Calu3 (cell line): ENCODE measurements at regions not wholly inside any gene's neighbourhood (a gene's known extent, or its start where the extent isn't known, plus 50 kb on each side); places are given as distances from the start of the nearest gene placed in this dataset.

ENCODE experiments used
- BruUV-seq: library from RNA; stranded (reverse); fragments of 400-500 nt; replicated peaks from 2 replicates; lab custom pipeline; 2021; lab: Mats Ljungman, UMichigan
- CTCF ChIA-PET: fragments of 300-600 bp; sonication (Branson Sonifier 250); formaldehyde crosslinking; loops from one replicate; lab custom pipeline; 2022; ENCODE audit warnings: antibody characterized with exemption; lab: Charles Lee
- DNase-seq: peaks from one replicate; pipeline ENCODE4 v3.0.0; 2022
- H3K27ac Mint-ChIP-seq: one replicate; pipeline ENCODE4 v1.8.0; 2022; ENCODE audit warnings: mixed read lengths; ENCODE audit not compliant: unreplicated experiment
- H3K27me3 Mint-ChIP-seq: one replicate; pipeline ENCODE4 v1.8.0; 2022; ENCODE audit warnings: mixed read lengths; ENCODE audit not compliant: unreplicated experiment
- H3K36me3 Mint-ChIP-seq: one replicate; pipeline ENCODE4 v1.8.0; 2022; ENCODE audit warnings: mild to moderate bottlenecking, moderate library complexity, mixed read lengths; ENCODE audit not compliant: insufficient read depth, unreplicated experiment
- H3K4me1 Mint-ChIP-seq: one replicate; pipeline ENCODE4 v1.8.0; 2022; ENCODE audit warnings: mild to moderate bottlenecking, low read depth, mixed read lengths; ENCODE audit not compliant: unreplicated experiment
- H3K4me3 Mint-ChIP-seq: one replicate; pipeline ENCODE4 v1.8.0; 2022; ENCODE audit warnings: mild to moderate bottlenecking, low read depth, moderate library complexity, mixed read lengths; ENCODE audit not compliant: unreplicated experiment
- H3K9me3 Mint-ChIP-seq: one replicate; pipeline ENCODE4 v1.8.0; 2022; ENCODE audit warnings: low read depth, mixed read lengths; ENCODE audit not compliant: unreplicated experiment
- CTCF ChIP-seq: fragments of 200-600 bp; IDR thresholded peaks from one replicate; pipeline ENCODE4 v1.8.0; 2022; ENCODE audit warnings: antibody characterized with exemption; ENCODE audit not compliant: unreplicated experiment
- intact Hi-C: fragments of 100-400 bp; cut with micrococcal nuclease; formaldehyde crosslinking; loops from one replicate; pipeline ENCODE4 v1.10.0; 2022; ENCODE audit not compliant: unreplicated experiment

- CTCF ChIA-PET = interaction anchor here (0.8 kb wide), 1 partner anchor 19 kb away, joined by 3 read pairs; no protein-coding TSS in a partner anchor
- peaks cover 30% of the 10 kb centered on the region for H3K27me3 Mint-ChIP-seq
- no TSS peak for BruUV-seq
- H3K27ac Mint-ChIP-seq = no peak overlapping the region
- no peaks in the 10 kb centered on the region for H3K36me3 Mint-ChIP-seq
- H3K9me3 Mint-ChIP-seq = peaks cover 3% of the 10 kb centered on the region
- no peak for TF ChIP-seq CTCF
- intact Hi-C loops = no loop called here
- no peak overlapping the region for H3K4me3 Mint-ChIP-seq
- H3K4me1 Mint-ChIP-seq = no peaks in the 10 kb centered on the region
- no peak for DNase-seq
Measured at GRCh38 chr2:121017396-121017795, 267.6 kb downstream of the TFCP2L1 start.

GRCh38 chr2:121018136-121019061, 266.6 kb downstream of the TFCP2L1 start:
- H3K4me1 Mint-ChIP-seq = no peaks in the 10 kb centered on the region
- BruUV-seq = no TSS peak
- no peak overlapping the region for H3K27ac Mint-ChIP-seq
- no peak for TF ChIP-seq CTCF
- peak overlapping the region; percentile 58 for H3K4me3 Mint-ChIP-seq
- peaks cover 34% of the 10 kb centered on the region for H3K27me3 Mint-ChIP-seq
- H3K9me3 Mint-ChIP-seq = peaks cover 3% of the 10 kb centered on the region
- peak; percentile 11 for DNase-seq
- CTCF ChIA-PET = interaction anchor here (0.6 to 0.8 kb wide), 2 partner anchors 18 to 33 kb away, joined by 3 read pairs; no protein-coding TSS in a partner anchor
- no peaks in the 10 kb centered on the region for H3K36me3 Mint-ChIP-seq
- intact Hi-C loops = no loop called here

DNA sequence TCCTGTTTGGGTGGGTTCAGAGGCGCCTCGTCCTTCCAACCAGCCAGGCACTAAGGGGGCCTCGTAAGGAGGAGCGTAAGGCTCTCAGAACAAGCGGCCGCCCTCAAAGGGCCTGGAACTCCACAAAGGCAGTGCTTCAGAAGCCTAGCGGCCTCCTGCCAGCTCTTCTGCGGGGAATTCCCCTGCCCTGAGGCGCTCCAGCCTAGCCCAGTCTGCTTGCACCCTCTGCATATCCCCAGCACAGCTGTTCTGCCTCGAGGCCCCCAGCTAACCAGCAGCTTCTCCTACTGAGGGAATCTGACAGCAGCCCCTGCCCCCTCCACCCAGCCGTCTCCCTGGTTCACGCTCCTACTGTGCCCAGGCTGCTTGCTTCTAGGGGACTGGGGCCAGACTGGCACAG, 265.9 kb downstream of the TFCP2L1 start:
- no peak overlapping the region for H3K27ac Mint-ChIP-seq
- no peak for DNase-seq
- no peaks in the 10 kb centered on the region for H3K4me1 Mint-ChIP-seq
- intact Hi-C loops = no loop called here
- no TSS peak for BruUV-seq
- H3K36me3 Mint-ChIP-seq = no peaks in the 10 kb centered on the region
- CTCF ChIA-PET = no interaction called here
- peaks cover 34% of the 10 kb centered on the region for H3K27me3 Mint-ChIP-seq
- TF ChIP-seq CTCF = no peak
- H3K9me3 Mint-ChIP-seq = no peaks in the 10 kb centered on the region
- peak overlapping the region; percentile 58 for H3K4me3 Mint-ChIP-seq

GRCh38 chr2:121019756-121020155, 265.2 kb downstream of the TFCP2L1 start:
- Mint-ChIP-seq H3K36me3 (no peaks in the 10 kb centered on the region), H3K27ac (no peak overlapping the region), H3K4me3 (no peak overlapping the region), H3K9me3 (no peaks in the 10 kb centered on the region), H3K27me3 (peaks cover 34% of the 10 kb centered on the region), H3K4me1 (no peaks in the 10 kb centered on the region)
- BruUV-seq = no TSS peak
- TF ChIP-seq CTCF = no peak
- no peak for DNase-seq
- CTCF ChIA-PET = no interaction called here
- intact Hi-C loops = no loop called here
